ENCODE measurements at regions not wholly inside any gene's neighbourhood (a gene's known extent, or its start where the extent isn't known, plus 50 kb on each side); places are given as distances from the start of the nearest gene placed in this dataset.
"Not testable (repeated sequence)": the region's sequence is repeated elsewhere in the genome, so short reads cannot be mapped to it uniquely, and the experiment has no call there.

GRCh38 chr10:32179836-32180235 lies 123.6 kb upstream of the KIF5B start:
- H3K4me3 ChIP-seq, result no peak overlapping the region
- DNase-seq, result no peak
- no peak overlapping the region for H3K9ac ChIP-seq (ENCODE audit: low read depth in 2 of 2, low read length in 2 of 2)
- H3K36me3 ChIP-seq, result no peaks in the 10 kb centered on the region
- no peaks in the 10 kb centered on the region for H3K9me3 ChIP-seq
- no peaks in the 10 kb centered on the region for H3K27me3 ChIP-seq
- no peaks in the 10 kb centered on the region for H3K4me1 ChIP-seq
- TF ChIP-seq CTCF (IDR thresholded peaks at IDR 0.05), result no peak
- intact Hi-C loops (cut with DNase I), result no loop called here
- no peak overlapping the region for H3K27ac ChIP-seq

- H3K9me3 ChIP-seq; H3K4me3 ChIP-seq; H3K27me3 ChIP-seq; H3K27ac ChIP-seq; DNase-seq; intact Hi-C loops (cut with DNase I); H3K9ac ChIP-seq (ENCODE audit: low read depth in 2 of 2, low read length in 2 of 2); H3K4me1 ChIP-seq; H3K36me3 ChIP-seq: not testable (repeated sequence)
These were observed 121.4 kb upstream of the KIF5B start for GRCh38 chr10:32177594-32177993.

- Histone ChIP-seq H3K4me3 (no peak overlapping the region), H3K9ac (ENCODE audit: low read depth in 2 of 2, low read length in 2 of 2) (no peak overlapping the region), H3K36me3 (no peaks in the 10 kb centered on the region), H3K4me1 (no peaks in the 10 kb centered on the region), H3K27me3 (no peaks in the 10 kb centered on the region), H3K9me3 (no peaks in the 10 kb centered on the region), H3K27ac (no peak overlapping the region)
- intact Hi-C loops (cut with DNase I), result no loop called here
- no peak for DNase-seq
- TF ChIP-seq CTCF (IDR thresholded peaks at IDR 0.05), result no peak
These were observed 119.4 kb upstream of the KIF5B start for GRCh38 chr10:32175629-32176028.

GRCh38 chr10:32174349-32174893 lies 118.2 kb upstream of the KIF5B start:
- TF ChIP-seq CTCF (IDR thresholded peaks at IDR 0.05), result no peak
- no peaks in the 10 kb centered on the region for H3K36me3 ChIP-seq
- no peaks in the 10 kb centered on the region for H3K27me3 ChIP-seq
- H3K27ac ChIP-seq, result no peak overlapping the region
- no peak overlapping the region for H3K4me3 ChIP-seq
- no peaks in the 10 kb centered on the region for H3K4me1 ChIP-seq
- H3K9me3 ChIP-seq, result no peaks in the 10 kb centered on the region
- intact Hi-C loops (cut with DNase I), result no loop called here
- DNase-seq, result no peak
- H3K9ac ChIP-seq (ENCODE audit: low read depth in 2 of 2, low read length in 2 of 2), result no peak overlapping the region

GRCh38 chr10:32171204-32171603 lies 115.0 kb upstream of the KIF5B start:
- Histone ChIP-seq H3K4me3 (no peak overlapping the region), H3K9me3 (no peaks in the 10 kb centered on the region), H3K4me1 (no peaks in the 10 kb centered on the region), H3K9ac (ENCODE audit: low read depth in 2 of 2, low read length in 2 of 2) (peak overlapping the region in 1 of 2 donors; percentile 58), H3K36me3 (no peaks in the 10 kb centered on the region), H3K27me3 (no peaks in the 10 kb centered on the region), H3K27ac (peak overlapping the region; percentile 66)
- DNase-seq, result peak; percentile 83
- TF ChIP-seq CTCF (IDR thresholded peaks at IDR 0.05), result no peak
- intact Hi-C loops (cut with DNase I), result no loop called here

GRCh38 chr10:32169556-32169955 lies 113.3 kb upstream of the KIF5B start:
- no peak for DNase-seq
- intact Hi-C loops (cut with DNase I), result no loop called here
- Histone ChIP-seq H3K4me3 (no peak overlapping the region), H3K36me3 (no peaks in the 10 kb centered on the region), H3K27me3 (no peaks in the 10 kb centered on the region), H3K9me3 (no peaks in the 10 kb centered on the region), H3K9ac (ENCODE audit: low read depth in 2 of 2, low read length in 2 of 2) (no peak overlapping the region), H3K27ac (no peak overlapping the region), H3K4me1 (no peaks in the 10 kb centered on the region)
- TF ChIP-seq CTCF (IDR thresholded peaks at IDR 0.05), result no peak

Data from colonic mucosa (tissue), 4 donors.